ENCODE measurements at regions not wholly inside any gene's neighbourhood (a gene's known extent, or its start where the extent isn't known, plus 50 kb on each side); places are given as distances from the start of the nearest gene placed in this dataset.

DNA sequence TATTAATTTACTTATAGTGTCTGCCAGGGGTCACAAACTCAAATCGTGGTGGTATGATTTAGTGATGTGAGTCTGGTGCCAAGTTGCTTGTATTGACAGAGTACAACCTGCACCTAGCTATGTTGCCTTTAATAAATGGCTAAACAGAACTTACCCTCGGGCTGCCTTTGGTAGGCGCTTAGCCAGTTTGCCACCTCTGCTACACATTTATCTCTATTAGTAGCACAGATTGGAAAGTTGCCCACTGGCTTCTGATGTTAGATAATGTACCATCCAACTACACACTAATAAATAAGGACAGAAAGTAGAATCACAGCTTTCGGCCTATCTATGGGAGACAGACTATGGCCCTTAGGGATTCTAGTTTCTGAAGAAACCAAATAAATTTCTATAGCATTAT lies 368.4 kb downstream of the MAN2A1 start:
- TF ChIP-seq, protein P1, sequence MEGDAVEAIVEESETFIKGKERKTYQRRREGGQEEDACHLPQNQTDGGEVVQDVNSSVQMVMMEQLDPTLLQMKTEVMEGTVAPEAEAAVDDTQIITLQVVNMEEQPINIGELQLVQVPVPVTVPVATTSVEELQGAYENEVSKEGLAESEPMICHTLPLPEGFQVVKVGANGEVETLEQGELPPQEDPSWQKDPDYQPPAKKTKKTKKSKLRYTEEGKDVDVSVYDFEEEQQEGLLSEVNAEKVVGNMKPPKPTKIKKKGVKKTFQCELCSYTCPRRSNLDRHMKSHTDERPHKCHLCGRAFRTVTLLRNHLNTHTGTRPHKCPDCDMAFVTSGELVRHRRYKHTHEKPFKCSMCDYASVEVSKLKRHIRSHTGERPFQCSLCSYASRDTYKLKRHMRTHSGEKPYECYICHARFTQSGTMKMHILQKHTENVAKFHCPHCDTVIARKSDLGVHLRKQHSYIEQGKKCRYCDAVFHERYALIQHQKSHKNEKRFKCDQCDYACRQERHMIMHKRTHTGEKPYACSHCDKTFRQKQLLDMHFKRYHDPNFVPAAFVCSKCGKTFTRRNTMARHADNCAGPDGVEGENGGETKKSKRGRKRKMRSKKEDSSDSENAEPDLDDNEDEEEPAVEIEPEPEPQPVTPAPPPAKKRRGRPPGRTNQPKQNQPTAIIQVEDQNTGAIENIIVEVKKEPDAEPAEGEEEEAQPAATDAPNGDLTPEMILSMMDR (IDR thresholded peaks at IDR 0.05), result no peak
- TF ChIP-seq POLR2A (IDR thresholded peaks at IDR 0.05) (no peak), POLR2AphosphoS5 (IDR thresholded peaks at IDR 0.05; ENCODE audit: insufficient read depth in 1 of 2, low read depth in 1 of 2) (no peak)
